Liver (tissue), 8 donors: ENCODE measurements at regions not wholly inside any gene's neighbourhood (a gene's known extent, or its start where the extent isn't known, plus 50 kb on each side); places are given as distances from the start of the nearest gene placed in this dataset.
A peak's percentile ranks its signal among the peaks of the same experiment; 100 is the strongest.

Experiments used
- DNase-seq: peaks from one replicate; pipeline ENCODE4 v3.0.0-alpha.2; 2017; ENCODE audit warnings: low spot score
- H3K27ac ChIP-seq, 2 donors: one replicate each; pipeline ENCODE4 v1.7.0; 2013; ENCODE audit warnings: inconsistent platforms in 2 of 2, low read length in 2 of 2, control low read depth in 1 of 2, low read depth in 1 of 2, mild to moderate bottlenecking in 1 of 2
- H3K27me3 ChIP-seq, 4 donors: one replicate each; pipeline versions ENCODE4 v1.6.1 to v1.7.0; 2013; ENCODE audit warnings: low read length in 3 of 4, inconsistent platforms in 1 of 4, mild to moderate bottlenecking in 1 of 4, moderate library complexity in 1 of 4; ENCODE audit not compliant: control insufficient read depth in 4 of 4, insufficient read depth in 4 of 4
- H3K36me3 ChIP-seq, 4 donors: one replicate each; pipeline versions ENCODE4 v1.6.1 to v1.7.0; 2013; ENCODE audit warnings: low read length in 3 of 4, mild to moderate bottlenecking in 3 of 4, low read depth in 1 of 4, moderate library complexity in 1 of 4; ENCODE audit not compliant: control insufficient read depth in 4 of 4, insufficient read depth in 3 of 4
- H3K4me1 ChIP-seq, 4 donors: one replicate each; pipeline versions ENCODE4 v1.6.1 to v1.7.0; 2013; ENCODE audit warnings: low read length in 3 of 4, mild to moderate bottlenecking in 3 of 4, moderate library complexity in 1 of 4; ENCODE audit not compliant: control insufficient read depth in 4 of 4, insufficient read depth in 4 of 4
- H3K4me3 ChIP-seq, 3 donors: one replicate each; pipeline versions ENCODE4 v1.6.1 to v1.7.0; 2013; ENCODE audit warnings: low read length in 3 of 3, control low read depth in 1 of 3, low read depth in 1 of 3, mild to moderate bottlenecking in 1 of 3
- H3K9ac ChIP-seq, 2 donors: one replicate each; pipeline ENCODE4 v1.7.0; 2013; ENCODE audit warnings: low read length in 2 of 2, mild to moderate bottlenecking in 2 of 2, moderate library complexity in 2 of 2, control low read depth in 1 of 2, low read depth in 1 of 2
- H3K9me3 ChIP-seq, 4 donors: one replicate each; pipeline versions ENCODE4 v1.6.1 to v1.7.0; 2013; ENCODE audit warnings: low read length in 3 of 4; ENCODE audit not compliant: control insufficient read depth in 4 of 4
- ATF3 ChIP-seq: IDR thresholded peaks from 2 replicates; pipeline ENCODE4 v1.6.1; 2016; ENCODE audit warnings: antibody characterized with exemption
- EGR1 ChIP-seq, 2 donors: IDR thresholded peaks; 2 replicates each; pipeline ENCODE4 v1.6.1; 2016 to 2018; ENCODE audit warnings: antibody characterized with exemption in 2 of 2, low read depth in 2 of 2
- FOXA1 ChIP-seq: IDR thresholded peaks from 2 replicates; pipeline ENCODE4 v1.6.1; 2016; ENCODE audit warnings: antibody characterized with exemption
- FOXA2 ChIP-seq: IDR thresholded peaks from 2 replicates; pipeline ENCODE4 v1.6.1; 2016; ENCODE audit warnings: antibody characterized with exemption
- GABPA ChIP-seq, 2 donors: IDR thresholded peaks in 1 of 2; conservative IDR thresholded peaks in 1 of 2; 2 replicates each; pipeline ENCODE4 v1.6.1; 2016; ENCODE audit warnings: antibody characterized with exemption in 2 of 2, mild to moderate bottlenecking in 1 of 2, moderate library complexity in 1 of 2
- HNF4A ChIP-seq, 2 donors: conservative IDR thresholded peaks; 2 replicates each; pipeline ENCODE4 v1.6.1; 2016; ENCODE audit warnings: antibody characterized with exemption in 2 of 2, mild to moderate bottlenecking in 2 of 2
- HNF4G ChIP-seq: IDR thresholded peaks from 2 replicates; pipeline ENCODE4 v1.6.1; 2016; ENCODE audit warnings: antibody characterized with exemption
- JUND ChIP-seq, 2 donors: IDR thresholded peaks; 2 replicates each; pipeline ENCODE4 v1.6.1; 2016; ENCODE audit warnings: antibody characterized with exemption in 2 of 2
- MAX ChIP-seq: IDR thresholded peaks from 2 replicates; pipeline ENCODE4 v1.6.1; 2016; ENCODE audit warnings: antibody characterized with exemption
- NR2F2 ChIP-seq: IDR thresholded peaks from 2 replicates; pipeline ENCODE4 v1.6.1; 2016; ENCODE audit warnings: antibody characterized with exemption
- RAD21 ChIP-seq, 2 donors: IDR thresholded peaks; 2 replicates each; pipeline ENCODE4 v1.6.1; 2016; ENCODE audit warnings: antibody characterized with exemption in 2 of 2, mild to moderate bottlenecking in 2 of 2
- RXRA ChIP-seq, 2 donors: IDR thresholded peaks; 2 replicates each; pipeline ENCODE4 v1.6.1; 2017 to 2018; ENCODE audit warnings: antibody characterized with exemption in 2 of 2, mild to moderate bottlenecking in 1 of 2
- SP1 ChIP-seq: IDR thresholded peaks from 2 replicates; pipeline ENCODE4 v1.6.1; 2018; ENCODE audit warnings: antibody characterized with exemption, mild to moderate bottlenecking
- TAF1 ChIP-seq: conservative IDR thresholded peaks from 2 replicates; pipeline ENCODE4 v1.6.1; 2016; ENCODE audit warnings: antibody characterized with exemption, mild to moderate bottlenecking
- YY1 ChIP-seq: IDR thresholded peaks from 2 replicates; pipeline ENCODE4 v1.6.1; 2016; ENCODE audit warnings: antibody characterized with exemption, mild to moderate bottlenecking
- WGBS: extraction: QIAGEN DNeasy Blood & Tissue Kit; methylation state at CpG from one replicate; pipeline ENCODE4 v1.1.7; 2013; 5-methylcytosine and 5-hydroxymethylcytosine counted together
- TF ChIP-seq, protein P1 (sequence below): fragments of 150-350 bp; IDR thresholded peaks from 2 replicates; pipeline ENCODE4 v1.5.1; 2017; ENCODE audit warnings: improper control_type of control experiment, low read depth, low read length; ENCODE audit not compliant: missing input control
- TF ChIP-seq, protein P2 (sequence below): IDR thresholded peaks from 2 replicates; pipeline ENCODE4 v1.6.1; 2016; ENCODE audit warnings: antibody characterized with exemption, mild to moderate bottlenecking
- TF ChIP-seq, protein P3 (sequence below): IDR thresholded peaks from 2 replicates; pipeline ENCODE4 v1.6.1; 2016; ENCODE audit warnings: antibody characterized with exemption
- donor health status: healthy.
- donor health status: healthy.
- donor health status: healthy.
- donor health status: healthy.
- donor health status: healthy.

- TF ChIP-seq, protein P1, sequence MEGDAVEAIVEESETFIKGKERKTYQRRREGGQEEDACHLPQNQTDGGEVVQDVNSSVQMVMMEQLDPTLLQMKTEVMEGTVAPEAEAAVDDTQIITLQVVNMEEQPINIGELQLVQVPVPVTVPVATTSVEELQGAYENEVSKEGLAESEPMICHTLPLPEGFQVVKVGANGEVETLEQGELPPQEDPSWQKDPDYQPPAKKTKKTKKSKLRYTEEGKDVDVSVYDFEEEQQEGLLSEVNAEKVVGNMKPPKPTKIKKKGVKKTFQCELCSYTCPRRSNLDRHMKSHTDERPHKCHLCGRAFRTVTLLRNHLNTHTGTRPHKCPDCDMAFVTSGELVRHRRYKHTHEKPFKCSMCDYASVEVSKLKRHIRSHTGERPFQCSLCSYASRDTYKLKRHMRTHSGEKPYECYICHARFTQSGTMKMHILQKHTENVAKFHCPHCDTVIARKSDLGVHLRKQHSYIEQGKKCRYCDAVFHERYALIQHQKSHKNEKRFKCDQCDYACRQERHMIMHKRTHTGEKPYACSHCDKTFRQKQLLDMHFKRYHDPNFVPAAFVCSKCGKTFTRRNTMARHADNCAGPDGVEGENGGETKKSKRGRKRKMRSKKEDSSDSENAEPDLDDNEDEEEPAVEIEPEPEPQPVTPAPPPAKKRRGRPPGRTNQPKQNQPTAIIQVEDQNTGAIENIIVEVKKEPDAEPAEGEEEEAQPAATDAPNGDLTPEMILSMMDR: no peak
- TF ChIP-seq GABPA (IDR thresholded peaks at IDR 0.05 in 1 of 2, conservative IDR thresholded peaks at IDR 0.05 in 1 of 2): no peak
Observed at GRCh38 chr6:156511570-156511969, 265.6 kb upstream of the ARID1B start (continued).

GRCh38 chr6:156511051-156511450, 266.1 kb upstream of the ARID1B start:
- no peak overlapping the region for H3K27ac ChIP-seq
- no peak for TF ChIP-seq FOXA1
- TF ChIP-seq, protein P1: no peak
- TF ChIP-seq YY1: no peak
- TF ChIP-seq SP1: peak; percentile 64
- no peak for TF ChIP-seq ATF3
- no peak for TF ChIP-seq EGR1 (IDR thresholded peaks at IDR 0.05; ENCODE audit: low read depth in 2 of 2)
- TF ChIP-seq RXRA (IDR thresholded peaks at IDR 0.05): peak in 1 of 2 donors; percentile 53
- TF ChIP-seq GABPA (IDR thresholded peaks at IDR 0.05 in 1 of 2, conservative IDR thresholded peaks at IDR 0.05 in 1 of 2): no peak
- no peak for TF ChIP-seq JUND (IDR thresholded peaks at IDR 0.05)
- TF ChIP-seq, protein P2, sequence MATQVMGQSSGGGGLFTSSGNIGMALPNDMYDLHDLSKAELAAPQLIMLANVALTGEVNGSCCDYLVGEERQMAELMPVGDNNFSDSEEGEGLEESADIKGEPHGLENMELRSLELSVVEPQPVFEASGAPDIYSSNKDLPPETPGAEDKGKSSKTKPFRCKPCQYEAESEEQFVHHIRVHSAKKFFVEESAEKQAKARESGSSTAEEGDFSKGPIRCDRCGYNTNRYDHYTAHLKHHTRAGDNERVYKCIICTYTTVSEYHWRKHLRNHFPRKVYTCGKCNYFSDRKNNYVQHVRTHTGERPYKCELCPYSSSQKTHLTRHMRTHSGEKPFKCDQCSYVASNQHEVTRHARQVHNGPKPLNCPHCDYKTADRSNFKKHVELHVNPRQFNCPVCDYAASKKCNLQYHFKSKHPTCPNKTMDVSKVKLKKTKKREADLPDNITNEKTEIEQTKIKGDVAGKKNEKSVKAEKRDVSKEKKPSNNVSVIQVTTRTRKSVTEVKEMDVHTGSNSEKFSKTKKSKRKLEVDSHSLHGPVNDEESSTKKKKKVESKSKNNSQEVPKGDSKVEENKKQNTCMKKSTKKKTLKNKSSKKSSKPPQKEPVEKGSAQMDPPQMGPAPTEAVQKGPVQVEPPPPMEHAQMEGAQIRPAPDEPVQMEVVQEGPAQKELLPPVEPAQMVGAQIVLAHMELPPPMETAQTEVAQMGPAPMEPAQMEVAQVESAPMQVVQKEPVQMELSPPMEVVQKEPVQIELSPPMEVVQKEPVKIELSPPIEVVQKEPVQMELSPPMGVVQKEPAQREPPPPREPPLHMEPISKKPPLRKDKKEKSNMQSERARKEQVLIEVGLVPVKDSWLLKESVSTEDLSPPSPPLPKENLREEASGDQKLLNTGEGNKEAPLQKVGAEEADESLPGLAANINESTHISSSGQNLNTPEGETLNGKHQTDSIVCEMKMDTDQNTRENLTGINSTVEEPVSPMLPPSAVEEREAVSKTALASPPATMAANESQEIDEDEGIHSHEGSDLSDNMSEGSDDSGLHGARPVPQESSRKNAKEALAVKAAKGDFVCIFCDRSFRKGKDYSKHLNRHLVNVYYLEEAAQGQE: no peak
- peak in 1 of 2 donors; percentile 18 for TF ChIP-seq RAD21 (IDR thresholded peaks at IDR 0.05)
- TF ChIP-seq, protein P3, sequence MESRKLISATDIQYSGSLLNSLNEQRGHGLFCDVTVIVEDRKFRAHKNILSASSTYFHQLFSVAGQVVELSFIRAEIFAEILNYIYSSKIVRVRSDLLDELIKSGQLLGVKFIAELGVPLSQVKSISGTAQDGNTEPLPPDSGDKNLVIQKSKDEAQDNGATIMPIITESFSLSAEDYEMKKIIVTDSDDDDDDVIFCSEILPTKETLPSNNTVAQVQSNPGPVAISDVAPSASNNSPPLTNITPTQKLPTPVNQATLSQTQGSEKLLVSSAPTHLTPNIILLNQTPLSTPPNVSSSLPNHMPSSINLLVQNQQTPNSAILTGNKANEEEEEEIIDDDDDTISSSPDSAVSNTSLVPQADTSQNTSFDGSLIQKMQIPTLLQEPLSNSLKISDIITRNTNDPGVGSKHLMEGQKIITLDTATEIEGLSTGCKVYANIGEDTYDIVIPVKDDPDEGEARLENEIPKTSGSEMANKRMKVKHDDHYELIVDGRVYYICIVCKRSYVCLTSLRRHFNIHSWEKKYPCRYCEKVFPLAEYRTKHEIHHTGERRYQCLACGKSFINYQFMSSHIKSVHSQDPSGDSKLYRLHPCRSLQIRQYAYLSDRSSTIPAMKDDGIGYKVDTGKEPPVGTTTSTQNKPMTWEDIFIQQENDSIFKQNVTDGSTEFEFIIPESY: no peak
- TF ChIP-seq FOXA2: no peak
- TF ChIP-seq MAX: no peak
- TF ChIP-seq TAF1: no peak
- TF ChIP-seq NR2F2: peak; percentile 12
- TF ChIP-seq HNF4A (conservative IDR thresholded peaks at IDR 0.05): peak; percentile 79 to 83
- peak; percentile 63 for TF ChIP-seq HNF4G
- H3K36me3 ChIP-seq: no peaks in the 10 kb centered on the region
- 35% methylated on average over 5 of the region's 5 CpGs for WGBS
- no peak overlapping the region for H3K4me3 ChIP-seq
- no peak for DNase-seq
- H3K27me3 ChIP-seq: no peaks in the 10 kb centered on the region
- H3K9ac ChIP-seq: no peak overlapping the region
- H3K9me3 ChIP-seq: no peaks in the 10 kb centered on the region
- H3K4me1 ChIP-seq: peaks cover 0 to 12% (median 9%) of the 10 kb centered on the region in 4 donors
